GM12864 (cell line): ENCODE measurements at regions not wholly inside any gene's neighbourhood (a gene's known extent, or its start where the extent isn't known, plus 50 kb on each side); places are given as distances from the start of the nearest gene placed in this dataset.

Source experiments
- DNase-seq: peaks from one replicate; pipeline ENCODE4 v3.0.0-alpha.2; 2011; ENCODE audit warnings: low read depth
- H3K4me3 ChIP-seq: 2 replicates; pipeline ENCODE4 v1.5.1; 2011; ENCODE audit warnings: mild to moderate bottlenecking, low read depth, low read length, control low read depth
- CTCF ChIP-seq: IDR thresholded peaks from 2 replicates; pipeline ENCODE4 v1.5.1; 2011; ENCODE audit warnings: low read depth, mild to moderate bottlenecking, moderate library complexity, low read length, control low read depth, inconsistent platforms; ENCODE audit errors: missing control alignments

- no peak for TF ChIP-seq CTCF
- no peak for DNase-seq
- H3K4me3 ChIP-seq: no peak overlapping the region
These were observed 145.8 kb upstream of the PAPPA start for GRCh38 chr9:116007824-116008223.

- no peak for DNase-seq
- no peak for TF ChIP-seq CTCF
- H3K4me3 ChIP-seq: no peak overlapping the region
These were observed 145.3 kb upstream of the PAPPA start for GRCh38 chr9:116008278-116008677.

GRCh38 chr9:116009420-116009819 is 144.2 kb upstream of the PAPPA start:
- TF ChIP-seq CTCF: no peak
- no peak overlapping the region for H3K4me3 ChIP-seq
- DNase-seq: no peak

GRCh38 chr9:116015855-116016254 is 137.7 kb upstream of the PAPPA start:
- H3K4me3 ChIP-seq: no peak overlapping the region
- TF ChIP-seq CTCF: no peak
- no peak for DNase-seq

- no peak for DNase-seq
- H3K4me3 ChIP-seq: no peak overlapping the region
- no peak for TF ChIP-seq CTCF
These were observed 133.4 kb upstream of the PAPPA start for GRCh38 chr9:116020146-116020545.

- DNase-seq: no peak
- H3K4me3 ChIP-seq: no peak overlapping the region
- no peak for TF ChIP-seq CTCF
These were observed 132.8 kb upstream of the PAPPA start for GRCh38 chr9:116020801-116021200.

- H3K4me3 ChIP-seq: no peak overlapping the region
- TF ChIP-seq CTCF: no peak
- DNase-seq: no peak
These were observed 126.5 kb upstream of the PAPPA start for GRCh38 chr9:116027096-116027495.
